Suppressor macrophage treated with lipopolysaccharide for 4 hours (primary cell): ENCODE measurements at regions not wholly inside any gene's neighbourhood (a gene's known extent, or its start where the extent isn't known, plus 50 kb on each side); places are given as distances from the start of the nearest gene placed in this dataset.

Source experiments
- DNase-seq: peaks from one replicate; pipeline ENCODE4 v3.0.0-alpha.2; 2020

GRCh38 chr1:29473161-29473855, 237.0 kb downstream of the PTPRU start:
- no peak for DNase-seq

GRCh38 chr1:29471487-29472313, 235.4 kb downstream of the PTPRU start:
- DNase-seq, result no peak

GRCh38 chr1:29470788-29471119, 234.4 kb downstream of the PTPRU start:
- no peak for DNase-seq

- DNase-seq, result no peak
These were observed 233.9 kb downstream of the PTPRU start for GRCh38 chr1:29470087-29470787.

- DNase-seq, result no peak
These were observed 233.1 kb downstream of the PTPRU start for GRCh38 chr1:29469457-29469856.

- DNase-seq, result no peak
These were observed 231.9 kb downstream of the PTPRU start for GRCh38 chr1:29467989-29468900.

- DNase-seq, result no peak
These were observed 229.9 kb downstream of the PTPRU start for GRCh38 chr1:29466258-29466657.

- DNase-seq, result no peak
These were observed 229.4 kb downstream of the PTPRU start for GRCh38 chr1:29465755-29466154.

- no peak for DNase-seq
These were observed 225.8 kb downstream of the PTPRU start for GRCh38 chr1:29462096-29462495.

- DNase-seq, result no peak
These were observed 224.9 kb downstream of the PTPRU start for GRCh38 chr1:29461115-29461739.

- no peak for DNase-seq
These were observed 224.4 kb downstream of the PTPRU start for GRCh38 chr1:29460694-29461093.

GRCh38 chr1:29460041-29460610, 223.8 kb downstream of the PTPRU start:
- DNase-seq, result no peak

- no peak for DNase-seq
These were observed 223.3 kb downstream of the PTPRU start for GRCh38 chr1:29459620-29459945.

GRCh38 chr1:29458737-29459619, 222.7 kb downstream of the PTPRU start:
- DNase-seq, result no peak

- no peak for DNase-seq
These were observed 221.4 kb downstream of the PTPRU start for GRCh38 chr1:29457496-29458368.

GRCh38 chr1:29456685-29457435, 220.5 kb downstream of the PTPRU start:
- no peak for DNase-seq

- DNase-seq, result no peak
These were observed 219.5 kb downstream of the PTPRU start for GRCh38 chr1:29455781-29456180.

GRCh38 chr1:29454616-29455380, 218.5 kb downstream of the PTPRU start:
- no peak for DNase-seq
